ENCODE measurements at regions not wholly inside any gene's neighbourhood (a gene's known extent, or its start where the extent isn't known, plus 50 kb on each side); places are given as distances from the start of the nearest gene placed in this dataset.
"Not testable (repeated sequence)": the region's sequence is repeated elsewhere in the genome, so short reads cannot be mapped to it uniquely, and the experiment has no call there.

- DNase-seq (ENCODE audit: low read depth in 4 of 4, low spot score in 3 of 4), result peak; percentile 20 to 37 (median 34)
Observed at GRCh38 chr5:25056836-25057235, 412.1 kb upstream of the CDH10 start.

GRCh38 chr5:25033658-25034057 is 388.9 kb upstream of the CDH10 start:
- no peak for DNase-seq (ENCODE audit: low read depth in 4 of 4, low spot score in 3 of 4)

- DNase-seq (ENCODE audit: low read depth in 4 of 4, low spot score in 3 of 4), result no peak
Observed at GRCh38 chr5:25029004-25029403, 384.2 kb upstream of the CDH10 start.

DNA sequence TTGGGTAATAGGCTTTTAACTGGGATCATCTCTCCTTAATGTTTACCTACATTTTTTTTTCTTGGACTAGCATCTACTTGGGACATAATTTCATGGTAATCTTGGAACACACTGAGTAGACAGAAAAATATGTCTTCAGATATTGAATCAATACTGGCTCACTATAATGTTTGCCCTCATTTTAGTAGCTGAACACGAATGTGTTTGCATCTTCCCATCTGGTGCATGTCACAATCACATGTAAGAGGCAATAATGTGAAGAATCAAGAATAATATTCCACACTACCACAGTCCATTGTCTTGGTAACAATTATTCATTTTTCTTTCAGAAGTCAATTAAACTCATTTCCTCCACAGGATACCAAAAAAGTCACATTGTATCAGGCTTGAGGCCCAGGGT is 382.7 kb upstream of the CDH10 start:
- DNase-seq (ENCODE audit: low read depth in 4 of 4, low spot score in 3 of 4), result no peak

- no peak for DNase-seq (ENCODE audit: low read depth in 4 of 4, low spot score in 3 of 4)
Observed at GRCh38 chr5:25027061-25027460, 382.3 kb upstream of the CDH10 start.

DNA sequence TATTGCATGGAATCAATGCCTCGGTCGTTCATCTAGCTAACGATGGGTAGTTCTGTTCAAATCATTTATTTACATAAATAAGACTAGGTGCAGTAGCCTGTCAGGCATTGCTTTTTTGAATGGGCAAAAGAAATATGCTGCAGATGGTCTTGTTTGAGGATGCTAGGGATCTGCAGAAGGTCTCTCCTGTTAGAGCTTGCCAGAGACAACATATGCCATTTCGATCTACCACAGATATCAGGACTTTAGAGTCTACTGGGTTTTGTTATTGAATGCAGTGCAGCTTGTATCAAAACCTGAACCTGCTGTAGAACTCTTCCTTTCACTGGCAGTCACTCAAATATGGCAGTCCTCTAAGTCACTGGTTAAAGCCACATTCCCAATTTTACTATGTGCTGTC is 381.1 kb upstream of the CDH10 start:
- no peak for DNase-seq (ENCODE audit: low read depth in 4 of 4, low spot score in 3 of 4)

DNA sequence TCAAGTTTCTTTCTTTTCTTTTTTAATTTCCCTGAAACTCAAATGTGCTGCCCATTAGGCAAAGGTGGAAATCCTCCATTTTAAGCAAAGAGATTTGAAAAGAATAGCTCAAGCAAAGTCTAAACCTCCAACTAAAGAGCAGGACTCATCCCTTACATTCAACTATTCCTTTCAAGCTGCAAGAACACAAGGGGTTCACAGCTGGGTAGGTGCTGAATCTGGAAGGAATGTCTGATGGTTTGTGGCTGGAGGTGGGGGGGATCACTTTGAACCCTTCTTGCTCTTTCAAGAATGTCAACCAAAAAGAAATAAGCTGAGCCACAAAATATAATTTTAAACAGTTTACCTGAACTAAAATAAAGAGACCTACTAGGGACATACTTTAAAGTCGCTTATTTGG is 375.7 kb upstream of the CDH10 start:
- DNase-seq (ENCODE audit: low read depth in 4 of 4, low spot score in 3 of 4), result no peak

DNA sequence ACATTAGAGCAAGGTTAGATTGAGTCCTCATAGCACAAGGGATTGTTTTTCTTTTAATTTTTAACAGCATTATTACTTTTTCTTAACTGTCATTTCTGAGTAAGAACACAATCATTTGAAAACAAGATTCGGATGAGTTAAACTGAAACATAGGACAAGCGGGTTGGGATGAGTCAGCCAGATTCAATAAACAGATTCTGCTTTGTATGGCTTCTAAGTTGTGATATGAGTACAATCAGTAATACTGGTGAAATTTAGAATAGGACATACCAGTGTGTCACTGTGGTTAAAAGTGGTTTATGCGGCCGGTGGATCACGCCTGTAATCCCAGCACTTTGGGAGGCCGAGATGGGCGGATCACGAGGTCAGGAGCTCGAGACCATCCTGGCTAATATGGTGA is 364.3 kb upstream of the CDH10 start:
- no peak for DNase-seq (ENCODE audit: low read depth in 4 of 4, low spot score in 3 of 4)

GRCh38 chr5:25006734-25007133 is 362.0 kb upstream of the CDH10 start:
- peak in 2 of 4 donors; percentile 4 to 6 for DNase-seq (ENCODE audit: low read depth in 4 of 4, low spot score in 3 of 4)

GRCh38 chr5:25006237-25006636 is 361.5 kb upstream of the CDH10 start:
- DNase-seq (ENCODE audit: low read depth in 4 of 4, low spot score in 3 of 4), result no peak

- DNase-seq (ENCODE audit: low read depth in 4 of 4, low spot score in 3 of 4), result no peak
Observed at GRCh38 chr5:25005431-25005830, 360.7 kb upstream of the CDH10 start.

GRCh38 chr5:25002371-25002770 is 357.6 kb upstream of the CDH10 start:
- no peak for DNase-seq (ENCODE audit: low read depth in 4 of 4, low spot score in 3 of 4)

DNA sequence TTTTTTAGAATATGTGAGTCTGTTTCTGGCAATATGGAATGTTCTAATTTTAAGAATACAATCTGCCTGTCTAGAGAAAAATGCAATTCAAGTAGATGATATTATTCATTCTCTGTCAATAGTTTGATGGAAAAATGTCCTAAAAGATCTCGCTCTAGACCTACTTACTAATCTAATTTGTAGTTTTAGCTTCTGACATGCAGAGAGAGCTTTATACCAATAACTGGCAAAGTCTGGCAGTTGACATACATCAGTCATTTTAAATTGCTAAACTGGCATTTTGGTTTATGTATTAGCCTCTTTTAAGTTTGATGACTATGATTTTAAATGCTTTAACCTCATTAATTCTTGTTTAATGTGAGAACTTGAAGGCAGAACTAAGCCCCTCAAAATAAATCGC is 355.0 kb upstream of the CDH10 start:
- DNase-seq (ENCODE audit: low read depth in 4 of 4, low spot score in 3 of 4), result no peak

- no peak for DNase-seq (ENCODE audit: low read depth in 4 of 4, low spot score in 3 of 4)
Observed at GRCh38 chr5:24998641-24999040, 353.9 kb upstream of the CDH10 start.

- no peak for DNase-seq (ENCODE audit: low read depth in 4 of 4, low spot score in 3 of 4)
Observed at GRCh38 chr5:24986326-24986725, 341.5 kb upstream of the CDH10 start.

GRCh38 chr5:24978552-24978951 is 333.8 kb upstream of the CDH10 start:
- not testable (repeated sequence) for DNase-seq (ENCODE audit: low read depth in 4 of 4, low spot score in 3 of 4)

DNA sequence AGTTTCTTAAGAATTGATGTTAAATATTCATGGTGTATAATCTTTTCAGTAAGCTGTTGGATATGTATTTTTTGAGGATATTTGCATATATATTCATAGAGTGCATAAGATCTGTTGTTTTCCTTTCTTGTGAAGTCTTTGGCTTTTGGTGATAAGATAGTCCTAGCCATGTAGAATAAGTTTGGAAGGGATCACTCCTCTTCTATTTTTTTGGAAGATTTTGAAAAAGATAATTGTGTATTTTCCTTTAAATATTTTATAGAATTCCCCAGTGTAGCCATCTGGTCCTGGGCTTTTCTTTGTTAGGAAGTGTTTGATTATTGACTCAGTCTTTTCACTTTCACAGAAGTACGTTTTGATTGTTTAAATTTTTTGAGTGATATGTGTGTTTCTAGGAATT is 318.8 kb upstream of the CDH10 start:
- DNase-seq (ENCODE audit: low read depth in 4 of 4, low spot score in 3 of 4), result no peak

DNA sequence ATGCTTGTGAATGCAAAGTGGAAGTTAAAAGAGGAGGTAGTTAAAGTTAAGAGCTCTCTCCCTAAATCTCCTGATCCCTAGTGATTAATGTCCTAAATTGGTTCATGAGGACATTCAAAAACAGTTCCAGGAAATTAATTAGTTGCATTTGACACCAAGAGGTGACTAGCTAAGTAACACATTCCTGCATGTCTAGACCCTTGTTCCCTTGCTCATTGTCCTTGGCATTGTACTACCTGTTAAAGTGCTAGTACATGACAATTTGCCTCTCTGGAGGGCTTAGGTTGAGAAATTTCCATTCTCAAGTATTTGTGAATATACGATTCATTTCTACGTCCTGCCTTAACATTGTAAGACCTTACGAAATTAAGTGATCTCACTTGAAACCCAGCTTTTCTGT is 278.6 kb upstream of the CDH10 start:
- no peak for DNase-seq (ENCODE audit: low read depth in 4 of 4, low spot score in 3 of 4)

DNA sequence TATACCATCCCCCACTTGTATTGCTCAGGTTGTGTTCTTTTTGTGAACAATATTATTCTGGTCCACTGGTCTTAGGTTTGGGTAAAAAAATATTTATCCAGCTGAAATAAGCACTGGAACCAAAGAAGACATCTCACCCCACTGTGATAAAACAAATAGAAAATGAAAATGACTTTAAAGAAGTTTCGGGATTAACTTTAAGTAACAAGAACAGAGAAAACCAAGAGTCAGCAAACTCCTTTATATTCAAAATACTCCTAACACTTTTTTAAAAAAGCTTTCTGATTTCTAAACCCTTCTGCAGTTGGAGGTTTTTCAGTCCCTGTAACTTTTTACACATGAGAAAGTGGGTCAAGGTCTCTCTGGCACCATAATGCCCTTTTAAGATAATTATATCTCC is 273.9 kb upstream of the CDH10 start:
- no peak for DNase-seq (ENCODE audit: low read depth in 4 of 4, low spot score in 3 of 4)

DNA sequence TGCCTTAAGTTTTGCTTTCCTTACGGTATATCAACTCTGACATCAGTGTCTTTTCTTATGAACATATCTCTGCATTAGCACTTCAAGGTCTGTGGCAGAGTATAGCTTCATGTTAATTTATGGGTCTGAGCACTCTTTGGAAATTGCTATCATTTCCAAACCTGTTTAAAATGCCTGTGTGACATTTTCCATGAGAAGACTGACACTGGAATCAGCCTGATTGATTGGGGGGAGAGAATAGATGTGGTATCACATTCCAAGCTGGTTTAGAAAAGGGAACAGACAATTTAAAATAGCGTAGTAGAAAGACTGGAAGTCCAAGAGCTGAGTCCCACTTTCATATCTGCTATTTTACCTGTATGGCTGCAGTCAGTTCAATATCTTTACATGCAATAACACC is 272.1 kb upstream of the CDH10 start:
- DNase-seq (ENCODE audit: low read depth in 4 of 4, low spot score in 3 of 4), result no peak

DNA sequence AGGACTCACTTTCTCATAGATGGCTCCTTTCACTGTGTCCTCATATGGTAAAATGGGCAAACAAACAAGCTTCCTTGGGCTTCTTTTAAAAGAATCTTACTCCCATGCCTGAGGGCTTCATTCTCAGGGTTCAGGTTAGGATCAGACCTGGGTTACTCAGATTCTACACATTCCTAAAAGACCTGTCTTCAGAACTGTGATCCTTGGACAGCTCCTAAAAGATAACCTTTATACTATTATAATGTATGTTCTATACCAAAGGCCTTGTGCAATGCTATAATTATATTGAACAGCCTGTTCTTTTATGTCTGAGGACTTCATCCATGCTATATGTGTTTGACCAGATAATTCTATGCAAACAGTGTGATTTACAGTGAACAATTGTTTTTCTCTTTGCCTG is 264.4 kb upstream of the CDH10 start:
- DNase-seq (ENCODE audit: low read depth in 4 of 4, low spot score in 3 of 4), result no peak

GRCh38 chr5:24906689-24907088 is 261.9 kb upstream of the CDH10 start:
- DNase-seq (ENCODE audit: low read depth in 4 of 4, low spot score in 3 of 4), result no peak

DNA sequence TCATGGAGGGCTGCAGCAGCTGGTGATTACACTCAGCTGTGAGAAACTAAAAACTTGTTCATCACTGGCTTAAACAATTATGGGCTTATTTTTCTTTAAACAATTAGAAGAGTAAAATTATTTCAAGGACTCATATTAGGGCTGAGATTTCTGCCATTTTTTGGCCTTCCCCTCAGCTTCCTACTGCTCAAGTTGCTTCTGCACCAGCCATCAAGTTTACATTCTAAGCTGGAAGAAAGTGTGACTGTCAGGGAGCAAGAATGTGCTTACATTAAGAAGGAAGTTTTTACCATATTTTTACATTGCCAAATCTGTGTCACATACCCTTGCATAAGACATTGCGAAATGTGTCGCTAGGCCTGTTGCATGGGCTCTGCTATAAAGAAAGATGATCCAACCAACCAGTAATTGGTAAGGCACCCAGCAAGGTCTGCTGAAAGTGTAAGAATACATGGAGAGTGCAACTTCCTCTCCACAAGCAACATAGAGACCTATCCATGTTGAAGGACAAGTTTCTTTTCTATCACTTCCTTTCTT is 260.3 kb upstream of the CDH10 start:
- DNase-seq (ENCODE audit: low read depth in 4 of 4, low spot score in 3 of 4), result no peak

DNA sequence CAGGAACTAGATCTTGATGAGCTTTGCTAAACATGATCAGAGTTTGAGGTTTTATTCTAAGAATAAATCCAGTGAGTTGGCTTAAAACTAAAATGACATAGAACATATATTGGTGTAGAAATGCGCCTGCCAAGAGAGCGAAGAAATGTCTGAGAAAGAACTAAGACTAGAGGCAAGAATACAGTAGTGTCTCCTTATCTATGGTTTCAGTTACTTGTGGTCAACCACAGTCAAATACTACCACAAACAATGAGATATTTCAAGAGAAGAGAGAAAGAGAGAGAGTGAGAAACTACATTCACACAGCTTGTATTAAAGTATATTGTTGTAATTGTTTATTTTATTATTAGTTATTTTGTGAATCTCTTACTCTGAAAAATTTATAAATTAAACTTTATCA is 254.4 kb upstream of the CDH10 start:
- DNase-seq (ENCODE audit: low read depth in 4 of 4, low spot score in 3 of 4), result no peak

All from left renal pelvis (tissue), 4 donors.